C4-2B (cell line): ENCODE measurements at regions not wholly inside any gene's neighbourhood (a gene's known extent, or its start where the extent isn't known, plus 50 kb on each side); places are given as distances from the start of the nearest gene placed in this dataset.

ENCODE experiments used
- ZFX ChIP-seq: fragments of 450-650 bp; IDR thresholded peaks from 2 replicates; pipeline ENCODE4 v1.6.1; 2017
- TF ChIP-seq, protein P1 (sequence below): fragments of 450-650 bp; conservative IDR thresholded peaks from 2 replicates; pipeline ENCODE4 v1.5.1; 2017; ENCODE audit warnings: mild to moderate bottlenecking

DNA sequence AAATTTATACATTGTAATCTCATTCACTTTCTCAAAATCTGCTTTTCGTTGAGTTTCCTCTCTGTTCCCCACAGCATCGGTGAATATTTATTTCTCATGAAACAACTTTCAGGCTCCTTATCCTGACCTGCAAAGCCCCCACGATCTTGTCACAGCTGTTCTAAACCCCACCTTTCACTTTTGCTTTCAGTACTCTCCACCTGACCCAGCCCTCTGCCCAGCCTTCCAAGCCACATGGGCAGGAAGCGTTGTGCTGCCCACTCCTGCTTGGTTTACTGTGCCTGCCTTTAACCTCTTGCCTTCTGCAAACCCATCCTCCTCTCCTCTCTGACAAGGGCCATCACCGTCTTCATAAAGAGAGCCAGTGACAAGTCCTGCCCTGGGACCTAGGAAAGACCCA is 262.5 kb downstream of the GALR1 start:
- TF ChIP-seq, protein P1, sequence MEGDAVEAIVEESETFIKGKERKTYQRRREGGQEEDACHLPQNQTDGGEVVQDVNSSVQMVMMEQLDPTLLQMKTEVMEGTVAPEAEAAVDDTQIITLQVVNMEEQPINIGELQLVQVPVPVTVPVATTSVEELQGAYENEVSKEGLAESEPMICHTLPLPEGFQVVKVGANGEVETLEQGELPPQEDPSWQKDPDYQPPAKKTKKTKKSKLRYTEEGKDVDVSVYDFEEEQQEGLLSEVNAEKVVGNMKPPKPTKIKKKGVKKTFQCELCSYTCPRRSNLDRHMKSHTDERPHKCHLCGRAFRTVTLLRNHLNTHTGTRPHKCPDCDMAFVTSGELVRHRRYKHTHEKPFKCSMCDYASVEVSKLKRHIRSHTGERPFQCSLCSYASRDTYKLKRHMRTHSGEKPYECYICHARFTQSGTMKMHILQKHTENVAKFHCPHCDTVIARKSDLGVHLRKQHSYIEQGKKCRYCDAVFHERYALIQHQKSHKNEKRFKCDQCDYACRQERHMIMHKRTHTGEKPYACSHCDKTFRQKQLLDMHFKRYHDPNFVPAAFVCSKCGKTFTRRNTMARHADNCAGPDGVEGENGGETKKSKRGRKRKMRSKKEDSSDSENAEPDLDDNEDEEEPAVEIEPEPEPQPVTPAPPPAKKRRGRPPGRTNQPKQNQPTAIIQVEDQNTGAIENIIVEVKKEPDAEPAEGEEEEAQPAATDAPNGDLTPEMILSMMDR: no peak
- no peak for TF ChIP-seq ZFX
